ENCODE measurements at regions not wholly inside any gene's neighbourhood (a gene's known extent, or its start where the extent isn't known, plus 50 kb on each side); places are given as distances from the start of the nearest gene placed in this dataset.
"Not testable (repeated sequence)": the region's sequence is repeated elsewhere in the genome, so short reads cannot be mapped to it uniquely, and the experiment has no call there.

DNA sequence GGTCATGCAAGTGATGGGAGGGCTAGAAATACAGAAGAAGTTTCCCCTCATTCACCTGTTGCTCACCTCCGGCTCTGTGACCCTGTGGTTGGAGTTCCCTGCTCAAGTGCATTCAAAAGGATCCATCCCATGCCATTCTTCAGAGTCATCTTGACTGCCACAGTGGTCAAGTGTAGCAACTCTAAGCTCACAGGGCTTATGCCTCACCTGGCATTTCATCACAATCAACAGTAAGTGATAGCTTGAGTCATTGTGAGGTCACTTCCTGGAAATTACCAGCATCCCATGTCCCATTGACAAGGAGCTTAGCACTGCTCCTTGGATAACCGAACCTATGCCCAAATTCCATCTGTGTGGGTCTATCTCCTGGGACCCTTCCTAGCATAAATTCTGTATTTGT lies 55.6 kb downstream of the OR4C45 start:
- H3K4me3 ChIP-seq (ENCODE audit: low read depth, low read length), result no peak overlapping the region

GRCh38 chr11:50098186-50098725 lies 65.6 kb downstream of the OR4C45 start:
- Histone ChIP-seq H3K27me3 (ENCODE audit: control insufficient read depth, insufficient read depth, low read length) (no peaks in the 10 kb centered on the region), H3K36me3 (ENCODE audit: control insufficient read depth, insufficient read depth, low read length) (no peaks in the 10 kb centered on the region), H3K4me3 (ENCODE audit: low read depth, low read length) (no peak overlapping the region)
- no peak for DNase-seq (ENCODE audit: low read depth)
- TF ChIP-seq CTCF (IDR thresholded peaks at IDR 0.05; ENCODE audit: insufficient read depth, low read length, poor library complexity, severe bottlenecking), result no peak

More for the DNA sequence above, 55.6 kb downstream of the OR4C45 start:
- no peak for TF ChIP-seq CTCF (IDR thresholded peaks at IDR 0.05; ENCODE audit: insufficient read depth, low read length, poor library complexity, severe bottlenecking)
- no peaks in the 10 kb centered on the region for H3K27me3 ChIP-seq (ENCODE audit: control insufficient read depth, insufficient read depth, low read length)
- no peaks in the 10 kb centered on the region for H3K36me3 ChIP-seq (ENCODE audit: control insufficient read depth, insufficient read depth, low read length)
- no peak for DNase-seq (ENCODE audit: low read depth)

DNA sequence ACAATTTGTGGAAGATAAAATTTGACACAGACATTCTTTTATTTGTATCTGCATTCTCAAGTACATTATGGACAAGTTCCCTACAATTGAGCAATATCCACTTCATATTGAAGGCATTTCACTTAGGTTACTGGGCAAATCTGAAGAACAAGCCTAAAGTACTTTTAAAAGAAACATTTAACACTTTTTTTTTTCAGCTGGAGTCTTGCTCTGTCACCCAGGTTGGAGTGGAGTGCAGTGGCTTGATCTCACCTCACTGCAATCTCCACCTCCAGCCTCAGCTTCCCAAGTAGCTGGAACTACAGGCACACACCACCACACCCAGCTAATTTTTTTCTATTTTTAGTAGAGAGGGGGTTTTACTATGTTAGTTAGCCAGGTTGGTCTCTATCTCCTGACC lies 70.2 kb downstream of the OR4C45 start:
- Histone ChIP-seq H3K36me3 (ENCODE audit: control insufficient read depth, insufficient read depth, low read length) (no peaks in the 10 kb centered on the region), H3K4me3 (ENCODE audit: low read depth, low read length) (no peak overlapping the region), H3K27me3 (ENCODE audit: control insufficient read depth, insufficient read depth, low read length) (no peaks in the 10 kb centered on the region)
- TF ChIP-seq CTCF (IDR thresholded peaks at IDR 0.05; ENCODE audit: insufficient read depth, low read length, poor library complexity, severe bottlenecking), result no peak
- DNase-seq (ENCODE audit: low read depth), result no peak

DNA sequence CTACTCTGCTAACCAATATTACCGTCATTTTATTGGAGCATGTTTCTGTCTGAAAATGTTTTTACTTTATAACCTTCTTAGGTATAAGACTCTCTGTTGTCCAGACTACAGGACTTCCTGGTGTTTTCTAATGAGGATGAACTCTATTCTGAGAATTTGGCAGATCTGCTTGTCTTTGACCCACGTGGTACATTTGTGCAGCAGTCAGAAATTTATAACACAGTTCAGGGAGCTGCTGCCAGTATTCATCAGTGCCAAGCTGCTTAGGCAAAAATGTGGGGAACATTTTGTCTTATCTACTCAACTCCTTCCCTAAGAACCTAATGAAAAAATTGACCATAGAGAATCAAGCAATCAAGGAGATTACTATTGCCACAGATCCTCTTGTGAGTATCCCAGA lies 108.0 kb downstream of the OR4C45 start:
- H3K4me3 ChIP-seq (ENCODE audit: low read depth, low read length); H3K36me3 ChIP-seq (ENCODE audit: control insufficient read depth, insufficient read depth, low read length); H3K27me3 ChIP-seq (ENCODE audit: control insufficient read depth, insufficient read depth, low read length); DNase-seq (ENCODE audit: low read depth): not testable (repeated sequence)

- not testable (repeated sequence) for H3K4me3 ChIP-seq (ENCODE audit: low read depth, low read length); H3K27me3 ChIP-seq (ENCODE audit: control insufficient read depth, insufficient read depth, low read length); H3K36me3 ChIP-seq (ENCODE audit: control insufficient read depth, insufficient read depth, low read length); DNase-seq (ENCODE audit: low read depth)
Measured at GRCh38 chr11:50146308-50146707, 113.6 kb downstream of the OR4C45 start.

- not testable (repeated sequence) for H3K27me3 ChIP-seq (ENCODE audit: control insufficient read depth, insufficient read depth, low read length); H3K36me3 ChIP-seq (ENCODE audit: control insufficient read depth, insufficient read depth, low read length); DNase-seq (ENCODE audit: low read depth); H3K4me3 ChIP-seq (ENCODE audit: low read depth, low read length)
Measured at GRCh38 chr11:50147946-50148345, 115.3 kb downstream of the OR4C45 start.

GRCh38 chr11:50155508-50155907 lies 122.8 kb downstream of the OR4C45 start:
- H3K4me3 ChIP-seq (ENCODE audit: low read depth, low read length), result no peak overlapping the region
- TF ChIP-seq CTCF (IDR thresholded peaks at IDR 0.05; ENCODE audit: insufficient read depth, low read length, poor library complexity, severe bottlenecking), result no peak
- H3K36me3 ChIP-seq (ENCODE audit: control insufficient read depth, insufficient read depth, low read length), result no peaks in the 10 kb centered on the region
- DNase-seq (ENCODE audit: low read depth), result no peak
- H3K27me3 ChIP-seq (ENCODE audit: control insufficient read depth, insufficient read depth, low read length), result no peaks in the 10 kb centered on the region
